Lower leg skin (tissue), 3 donors: ENCODE measurements at regions not wholly inside any gene's neighbourhood (a gene's known extent, or its start where the extent isn't known, plus 50 kb on each side); places are given as distances from the start of the nearest gene placed in this dataset.

Experiments used
- CTCF ChIP-seq, 3 donors: fragments of 450-650 bp; IDR thresholded peaks; one replicate each; pipeline ENCODE4 v1.5.1; 2016; ENCODE audit warnings: antibody characterized with exemption in 3 of 3, mild to moderate bottlenecking in 3 of 3, moderate library complexity in 2 of 3
- POLR2A ChIP-seq, 2 donors: fragments of 450-650 bp; IDR thresholded peaks; one replicate each; pipeline ENCODE4 v1.6.1; 2016 to 2017; ENCODE audit warnings: antibody characterized with exemption in 2 of 2, mild to moderate bottlenecking in 1 of 2, moderate library complexity in 1 of 2

GRCh38 chr4:11908205-11908604 is 479.5 kb upstream of the HS3ST1 start:
- TF ChIP-seq POLR2A (IDR thresholded peaks at IDR 0.05) (no peak), CTCF (IDR thresholded peaks at IDR 0.05) (no peak)
